ENCODE measurements at regions not wholly inside any gene's neighbourhood (a gene's known extent, or its start where the extent isn't known, plus 50 kb on each side); places are given as distances from the start of the nearest gene placed in this dataset.

- TF ChIP-seq CTCF (IDR thresholded peaks at IDR 0.05) (no peak), POLR2A (IDR thresholded peaks at IDR 0.05) (no peak)
These were observed 107.0 kb downstream of the CRLF3 start for GRCh38 chr17:30717291-30718098.

Data from stomach (tissue), 4 donors.